Cardiac muscle cell (in vitro differentiated cells and primary cell): ENCODE measurements at regions not wholly inside any gene's neighbourhood (a gene's known extent, or its start where the extent isn't known, plus 50 kb on each side); places are given as distances from the start of the nearest gene placed in this dataset.

ENCODE experiments used
- DNase-seq, 2 donors: peaks; one replicate each; pipeline versions ENCODE4 v3.0.0 to v3.0.0-alpha.2; 2010 to 2017; ENCODE audit warnings: low read depth in 1 of 2, low spot score in 1 of 2
- H3K27ac ChIP-seq: fragments of 200-600 bp; sonication (generic); 2 replicates; pipeline ENCODE4 v1.5.1; 2016
- H3K27me3 ChIP-seq: fragments of 200-600 bp; sonication (generic); 2 replicates; pipeline ENCODE4 v1.6.0; 2016; ENCODE audit warnings: control low read depth
- H3K36me3 ChIP-seq: fragments of 200-600 bp; sonication (generic); 2 replicates; pipeline ENCODE4 v1.5.1; 2016; ENCODE audit warnings: control low read depth
- H3K4me1 ChIP-seq: fragments of 200-600 bp; sonication (generic); 2 replicates; pipeline ENCODE4 v1.8.1; 2017; ENCODE audit warnings: low read depth, mild to moderate bottlenecking, mixed run types
- H3K4me3 ChIP-seq: fragments of 200-600 bp; sonication (generic); 2 replicates; pipeline ENCODE4 v1.5.1; 2016; ENCODE audit warnings: mild to moderate bottlenecking
- H3K9me3 ChIP-seq: fragments of 200-600 bp; sonication (generic); 2 replicates; pipeline ENCODE4 v1.5.1; 2017; ENCODE audit warnings: low read depth, mild to moderate bottlenecking, control low read depth
- CTCF ChIP-seq: IDR thresholded peaks from 2 replicates; pipeline ENCODE4 v1.5.1; 2012; ENCODE audit warnings: low read depth, mild to moderate bottlenecking, low read length

- no peak for TF ChIP-seq CTCF
- DNase-seq: no peak
These were observed 208.5 kb upstream of the TRPM3 start for GRCh38 chr9:71329873-71330272.

GRCh38 chr9:71326360-71326759, 204.9 kb upstream of the TRPM3 start:
- Histone ChIP-seq H3K27ac (no peak overlapping the region), H3K27me3 (no peaks in the 10 kb centered on the region), H3K9me3 (no peaks in the 10 kb centered on the region), H3K36me3 (no peaks in the 10 kb centered on the region), H3K4me3 (no peak overlapping the region), H3K4me1 (no peaks in the 10 kb centered on the region)
- TF ChIP-seq CTCF: no peak
- no peak for DNase-seq

More at GRCh38 chr9:71329873-71330272, 208.5 kb upstream of the TRPM3 start:
- Histone ChIP-seq H3K4me1 (no peaks in the 10 kb centered on the region), H3K27me3 (no peaks in the 10 kb centered on the region), H3K9me3 (no peaks in the 10 kb centered on the region), H3K4me3 (no peak overlapping the region), H3K27ac (no peak overlapping the region), H3K36me3 (no peaks in the 10 kb centered on the region)

GRCh38 chr9:71323357-71323756, 201.9 kb upstream of the TRPM3 start:
- no peaks in the 10 kb centered on the region for H3K9me3 ChIP-seq
- H3K27me3 ChIP-seq: no peaks in the 10 kb centered on the region
- no peak for DNase-seq
- TF ChIP-seq CTCF: no peak
- H3K4me3 ChIP-seq: no peak overlapping the region
- H3K36me3 ChIP-seq: no peaks in the 10 kb centered on the region
- H3K27ac ChIP-seq: no peak overlapping the region
- no peaks in the 10 kb centered on the region for H3K4me1 ChIP-seq

- Histone ChIP-seq H3K36me3 (no peaks in the 10 kb centered on the region), H3K4me3 (no peak overlapping the region), H3K27ac (no peak overlapping the region), H3K27me3 (no peaks in the 10 kb centered on the region), H3K4me1 (no peaks in the 10 kb centered on the region), H3K9me3 (no peaks in the 10 kb centered on the region)
- no peak for TF ChIP-seq CTCF
- DNase-seq: no peak
These were observed 200.9 kb upstream of the TRPM3 start for GRCh38 chr9:71322311-71322710.

GRCh38 chr9:71308454-71308853, 187.0 kb upstream of the TRPM3 start:
- H3K27ac ChIP-seq: no peak overlapping the region
- no peaks in the 10 kb centered on the region for H3K27me3 ChIP-seq
- no peaks in the 10 kb centered on the region for H3K9me3 ChIP-seq
- H3K4me3 ChIP-seq: no peak overlapping the region
- DNase-seq: no peak
- H3K4me1 ChIP-seq: no peaks in the 10 kb centered on the region
- TF ChIP-seq CTCF: no peak
- H3K36me3 ChIP-seq: no peaks in the 10 kb centered on the region

- DNase-seq: no peak
- H3K27ac ChIP-seq: no peak overlapping the region
- H3K9me3 ChIP-seq: no peaks in the 10 kb centered on the region
- TF ChIP-seq CTCF: no peak
- H3K4me1 ChIP-seq: no peaks in the 10 kb centered on the region
- H3K4me3 ChIP-seq: no peak overlapping the region
- no peaks in the 10 kb centered on the region for H3K36me3 ChIP-seq
- no peaks in the 10 kb centered on the region for H3K27me3 ChIP-seq
These were observed 184.7 kb upstream of the TRPM3 start for GRCh38 chr9:71306134-71306533.
